ENCODE measurements at regions not wholly inside any gene's neighbourhood (a gene's known extent, or its start where the extent isn't known, plus 50 kb on each side); places are given as distances from the start of the nearest gene placed in this dataset.

GRCh38 chr12:45490232-45490881, 239.1 kb upstream of the ARID2 start:
- TF ChIP-seq EZH2 (IDR thresholded peaks at IDR 0.05; ENCODE audit: borderline replicate concordance, low read length) (no peak), CTCF (IDR thresholded peaks at IDR 0.05; ENCODE audit: low read length) (no peak)
- H3K4me1 ChIP-seq (ENCODE audit: insufficient read depth, low read length, severe bottlenecking), result no peaks in the 10 kb centered on the region
- no peaks in the 10 kb centered on the region for H3K9me3 ChIP-seq (ENCODE audit: low read length)
- no peak overlapping the region for H2AFZ ChIP-seq (ENCODE audit: low read length)
- no peaks in the 10 kb centered on the region for H3K79me2 ChIP-seq (ENCODE audit: insufficient read depth, low read length)
- H4K20me1 ChIP-seq (ENCODE audit: insufficient read depth, low read length), result no peaks in the 10 kb centered on the region
- H3F3A ChIP-seq (ENCODE audit: insufficient read depth, low read length), result no peaks in the 10 kb centered on the region
- no peak overlapping the region for H3K4me3 ChIP-seq (ENCODE audit: low read depth, low read length, poor library complexity, severe bottlenecking)
- no peaks in the 10 kb centered on the region for H3K9me2 ChIP-seq (ENCODE audit: low read depth, low read length)
- no peak overlapping the region for H3K9ac ChIP-seq (ENCODE audit: low read length)
- no peaks in the 10 kb centered on the region for H3K27me3 ChIP-seq (ENCODE audit: insufficient read depth, low read length)
- H3K4me2 ChIP-seq (ENCODE audit: low read length), result no peak overlapping the region
- H3K27ac ChIP-seq (ENCODE audit: low read depth, low read length, poor library complexity, severe bottlenecking), result no peak overlapping the region
- H3K36me3 ChIP-seq (ENCODE audit: insufficient read depth, low read length), result no peaks in the 10 kb centered on the region

- Histone ChIP-seq H3K4me3 (ENCODE audit: low read depth, low read length, poor library complexity, severe bottlenecking) (no peak overlapping the region), H3K36me3 (ENCODE audit: insufficient read depth, low read length) (no peaks in the 10 kb centered on the region), H3K79me2 (ENCODE audit: insufficient read depth, low read length) (no peaks in the 10 kb centered on the region), H3K27me3 (ENCODE audit: insufficient read depth, low read length) (no peaks in the 10 kb centered on the region), H3K27ac (ENCODE audit: low read depth, low read length, poor library complexity, severe bottlenecking) (no peak overlapping the region), H3K9me2 (ENCODE audit: low read depth, low read length) (no peaks in the 10 kb centered on the region), H4K20me1 (ENCODE audit: insufficient read depth, low read length) (no peaks in the 10 kb centered on the region), H3K9ac (ENCODE audit: low read length) (no peak overlapping the region), H3K9me3 (ENCODE audit: low read length) (no peaks in the 10 kb centered on the region), H3K4me1 (ENCODE audit: insufficient read depth, low read length, severe bottlenecking) (no peaks in the 10 kb centered on the region), H3F3A (ENCODE audit: insufficient read depth, low read length) (no peaks in the 10 kb centered on the region), H2AFZ (ENCODE audit: low read length) (no peak overlapping the region), H3K4me2 (ENCODE audit: low read length) (no peak overlapping the region)
- TF ChIP-seq CTCF (IDR thresholded peaks at IDR 0.05; ENCODE audit: low read length) (no peak), EZH2 (IDR thresholded peaks at IDR 0.05; ENCODE audit: borderline replicate concordance, low read length) (no peak)
Measured at GRCh38 chr12:45494279-45494678, 235.2 kb upstream of the ARID2 start.

GRCh38 chr12:45498645-45499044, 230.9 kb upstream of the ARID2 start:
- H3K4me2 ChIP-seq (ENCODE audit: low read length), result no peak overlapping the region
- H4K20me1 ChIP-seq (ENCODE audit: insufficient read depth, low read length), result no peaks in the 10 kb centered on the region
- H3K36me3 ChIP-seq (ENCODE audit: insufficient read depth, low read length), result no peaks in the 10 kb centered on the region
- TF ChIP-seq EZH2 (IDR thresholded peaks at IDR 0.05; ENCODE audit: borderline replicate concordance, low read length) (no peak), CTCF (IDR thresholded peaks at IDR 0.05; ENCODE audit: low read length) (no peak)
- no peak overlapping the region for H3K4me3 ChIP-seq (ENCODE audit: low read depth, low read length, poor library complexity, severe bottlenecking)
- H3K9me2 ChIP-seq (ENCODE audit: low read depth, low read length), result no peaks in the 10 kb centered on the region
- no peak overlapping the region for H2AFZ ChIP-seq (ENCODE audit: low read length)
- H3K9ac ChIP-seq (ENCODE audit: low read length), result no peak overlapping the region
- no peak overlapping the region for H3K27ac ChIP-seq (ENCODE audit: low read depth, low read length, poor library complexity, severe bottlenecking)
- no peaks in the 10 kb centered on the region for H3K27me3 ChIP-seq (ENCODE audit: insufficient read depth, low read length)
- no peaks in the 10 kb centered on the region for H3K4me1 ChIP-seq (ENCODE audit: insufficient read depth, low read length, severe bottlenecking)
- H3F3A ChIP-seq (ENCODE audit: insufficient read depth, low read length), result no peaks in the 10 kb centered on the region
- no peaks in the 10 kb centered on the region for H3K79me2 ChIP-seq (ENCODE audit: insufficient read depth, low read length)
- no peaks in the 10 kb centered on the region for H3K9me3 ChIP-seq (ENCODE audit: low read length)
